ENCODE measurements at regions not wholly inside any gene's neighbourhood (a gene's known extent, or its start where the extent isn't known, plus 50 kb on each side); places are given as distances from the start of the nearest gene placed in this dataset.

DNA sequence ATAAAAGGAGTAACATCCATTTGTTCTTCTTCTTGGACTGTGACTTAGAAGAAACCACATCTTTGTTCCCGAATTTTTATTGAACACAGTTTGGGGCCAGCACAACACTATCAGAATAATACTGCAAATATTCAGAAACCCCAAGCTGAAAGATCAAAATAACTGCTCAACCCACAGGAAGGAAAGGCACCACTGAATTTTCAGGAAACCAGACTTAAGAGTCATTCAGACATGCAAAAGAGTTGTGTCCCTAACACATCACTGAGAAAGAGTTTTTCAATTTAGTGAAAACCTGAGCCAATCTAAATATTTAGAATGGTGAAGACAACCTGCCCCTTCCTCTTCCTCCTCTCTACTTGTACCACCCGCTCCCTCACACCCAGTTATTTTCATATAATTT lies 295.0 kb upstream of the RORA start:
- DNase-seq, result no peak
- peaks cover 0 to 14% (median 0%) of the 10 kb centered on the region in 5 donors for H3K4me1 ChIP-seq (ENCODE audit: control insufficient read depth in 5 of 5, insufficient read depth in 5 of 5, low read length in 5 of 5)
- H3K27ac ChIP-seq (ENCODE audit: low read depth in 1 of 2, low read length in 1 of 2), result no peak overlapping the region
- H3K9me3 ChIP-seq (ENCODE audit: control insufficient read depth in 4 of 4, insufficient read depth in 3 of 4, low read length in 3 of 4), result no peaks in the 10 kb centered on the region
- H3K4me3 ChIP-seq, result no peak overlapping the region
- TF ChIP-seq, protein P1, sequence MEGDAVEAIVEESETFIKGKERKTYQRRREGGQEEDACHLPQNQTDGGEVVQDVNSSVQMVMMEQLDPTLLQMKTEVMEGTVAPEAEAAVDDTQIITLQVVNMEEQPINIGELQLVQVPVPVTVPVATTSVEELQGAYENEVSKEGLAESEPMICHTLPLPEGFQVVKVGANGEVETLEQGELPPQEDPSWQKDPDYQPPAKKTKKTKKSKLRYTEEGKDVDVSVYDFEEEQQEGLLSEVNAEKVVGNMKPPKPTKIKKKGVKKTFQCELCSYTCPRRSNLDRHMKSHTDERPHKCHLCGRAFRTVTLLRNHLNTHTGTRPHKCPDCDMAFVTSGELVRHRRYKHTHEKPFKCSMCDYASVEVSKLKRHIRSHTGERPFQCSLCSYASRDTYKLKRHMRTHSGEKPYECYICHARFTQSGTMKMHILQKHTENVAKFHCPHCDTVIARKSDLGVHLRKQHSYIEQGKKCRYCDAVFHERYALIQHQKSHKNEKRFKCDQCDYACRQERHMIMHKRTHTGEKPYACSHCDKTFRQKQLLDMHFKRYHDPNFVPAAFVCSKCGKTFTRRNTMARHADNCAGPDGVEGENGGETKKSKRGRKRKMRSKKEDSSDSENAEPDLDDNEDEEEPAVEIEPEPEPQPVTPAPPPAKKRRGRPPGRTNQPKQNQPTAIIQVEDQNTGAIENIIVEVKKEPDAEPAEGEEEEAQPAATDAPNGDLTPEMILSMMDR (IDR thresholded peaks at IDR 0.05; ENCODE audit: control extremely low read depth, extremely low read depth), result no peak
- H3K27me3 ChIP-seq (ENCODE audit: control insufficient read depth in 3 of 3, insufficient read depth in 3 of 3, low read length in 2 of 3), result no peaks in the 10 kb centered on the region
- H3K36me3 ChIP-seq (ENCODE audit: control insufficient read depth in 4 of 4, insufficient read depth in 4 of 4, low read length in 4 of 4), result no peaks in the 10 kb centered on the region
- 40 to 46% methylated on average over 2 of the region's 2 CpGs for WGBS, 2 donors
- ATAC-seq (ENCODE audit: insufficient read depth, low FRiP score), result no peak
- no peak overlapping the region for H3K9ac ChIP-seq (ENCODE audit: insufficient read depth in 1 of 2, low read length in 2 of 2)

DNA sequence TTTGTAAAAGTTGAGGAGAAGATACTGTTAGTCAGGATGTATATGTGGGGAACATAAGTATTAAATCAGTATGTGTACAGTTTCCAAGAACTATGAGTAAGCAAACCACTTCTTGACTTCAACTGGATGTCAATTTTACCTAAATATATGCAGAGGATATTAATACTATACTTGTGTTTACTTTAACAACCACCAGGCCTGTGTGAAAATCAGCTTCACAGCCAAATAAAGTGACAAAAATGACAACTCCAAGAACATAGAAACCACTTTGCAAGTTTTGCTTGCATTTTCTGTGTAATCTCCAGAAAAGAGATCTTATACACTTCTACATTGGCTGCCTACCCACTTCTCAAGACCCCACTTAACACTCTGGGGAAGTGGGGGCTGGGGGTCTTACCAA lies 293.3 kb upstream of the RORA start:
- Histone ChIP-seq H3K27me3 (ENCODE audit: control insufficient read depth in 3 of 3, insufficient read depth in 3 of 3, low read length in 2 of 3) (no peaks in the 10 kb centered on the region), H3K4me1 (ENCODE audit: control insufficient read depth in 5 of 5, insufficient read depth in 5 of 5, low read length in 5 of 5) (peaks cover 0 to 1% (median 0%) of the 10 kb centered on the region in 5 donors), H3K27ac (ENCODE audit: low read depth in 1 of 2, low read length in 1 of 2) (no peak overlapping the region), H3K4me3 (no peak overlapping the region), H3K9ac (ENCODE audit: insufficient read depth in 1 of 2, low read length in 2 of 2) (no peak overlapping the region), H3K9me3 (ENCODE audit: control insufficient read depth in 4 of 4, insufficient read depth in 3 of 4, low read length in 3 of 4) (no peaks in the 10 kb centered on the region), H3K36me3 (ENCODE audit: control insufficient read depth in 4 of 4, insufficient read depth in 4 of 4, low read length in 4 of 4) (no peaks in the 10 kb centered on the region)
- TF ChIP-seq, protein P1 (IDR thresholded peaks at IDR 0.05; ENCODE audit: control extremely low read depth, extremely low read depth), result no peak
- no peak for DNase-seq
- no peak for ATAC-seq (ENCODE audit: insufficient read depth, low FRiP score)

DNA sequence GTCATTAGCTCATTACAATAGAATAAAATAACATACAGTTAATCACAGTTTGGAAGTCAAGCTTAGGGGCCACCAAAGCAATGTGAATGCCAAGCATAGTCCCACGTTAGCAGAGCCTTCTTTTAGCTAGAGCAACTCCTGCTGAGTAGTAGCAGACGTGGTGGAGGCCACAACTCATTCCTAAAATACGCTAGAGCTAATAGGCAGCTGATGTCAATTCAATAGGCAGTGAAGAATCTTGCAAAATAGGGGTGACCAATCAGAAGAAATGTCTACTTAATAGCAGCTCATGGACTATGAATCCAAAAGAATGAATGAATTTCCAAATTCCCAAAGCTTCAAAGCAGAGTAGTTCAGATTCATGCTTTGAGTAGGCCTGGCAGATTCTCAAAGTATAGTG lies 292.9 kb upstream of the RORA start:
- H3K27me3 ChIP-seq (ENCODE audit: control insufficient read depth in 3 of 3, insufficient read depth in 3 of 3, low read length in 2 of 3), result no peaks in the 10 kb centered on the region
- no peak for ATAC-seq (ENCODE audit: insufficient read depth, low FRiP score)
- H3K36me3 ChIP-seq (ENCODE audit: control insufficient read depth in 4 of 4, insufficient read depth in 4 of 4, low read length in 4 of 4), result no peaks in the 10 kb centered on the region
- no peak for DNase-seq
- no peak overlapping the region for H3K9ac ChIP-seq (ENCODE audit: insufficient read depth in 1 of 2, low read length in 2 of 2)
- no peak overlapping the region for H3K27ac ChIP-seq (ENCODE audit: low read depth in 1 of 2, low read length in 1 of 2)
- H3K9me3 ChIP-seq (ENCODE audit: control insufficient read depth in 4 of 4, insufficient read depth in 3 of 4, low read length in 3 of 4), result no peaks in the 10 kb centered on the region
- TF ChIP-seq, protein P1 (IDR thresholded peaks at IDR 0.05; ENCODE audit: control extremely low read depth, extremely low read depth), result no peak
- WGBS, 2 donors, result 69 to 78% methylated on average over 3 of the region's 3 CpGs
- H3K4me1 ChIP-seq (ENCODE audit: control insufficient read depth in 5 of 5, insufficient read depth in 5 of 5, low read length in 5 of 5), result no peaks in the 10 kb centered on the region
- H3K4me3 ChIP-seq, result no peak overlapping the region

DNA sequence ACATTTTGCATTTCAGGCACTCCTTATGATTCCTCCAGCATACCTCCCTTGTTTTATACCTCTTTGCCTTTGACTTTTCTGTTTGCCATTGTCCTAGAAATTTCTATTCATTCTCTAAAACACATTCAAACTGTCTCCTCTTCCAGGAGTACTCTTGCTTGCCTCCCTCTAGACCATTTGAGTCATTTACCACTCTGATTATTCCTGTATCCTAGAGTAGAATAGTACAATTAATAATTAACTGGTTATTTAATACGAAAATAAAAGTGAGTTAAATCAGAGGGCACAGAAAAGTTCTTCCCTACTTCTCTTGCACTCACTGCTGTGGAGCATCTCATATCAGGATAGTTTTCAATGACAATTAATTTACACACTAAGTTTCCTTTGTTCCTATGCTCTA lies 290.2 kb upstream of the RORA start:
- no peaks in the 10 kb centered on the region for H3K4me1 ChIP-seq (ENCODE audit: control insufficient read depth in 5 of 5, insufficient read depth in 5 of 5, low read length in 5 of 5)
- peaks cover 0 to 3% (median 0%) of the 10 kb centered on the region in 3 donors for H3K27me3 ChIP-seq (ENCODE audit: control insufficient read depth in 3 of 3, insufficient read depth in 3 of 3, low read length in 2 of 3)
- DNase-seq (no peak), ATAC-seq (ENCODE audit: insufficient read depth, low FRiP score) (no peak)
- no peaks in the 10 kb centered on the region for H3K36me3 ChIP-seq (ENCODE audit: control insufficient read depth in 4 of 4, insufficient read depth in 4 of 4, low read length in 4 of 4)
- no peak overlapping the region for H3K9ac ChIP-seq (ENCODE audit: insufficient read depth in 1 of 2, low read length in 2 of 2)
- no peaks in the 10 kb centered on the region for H3K9me3 ChIP-seq (ENCODE audit: control insufficient read depth in 4 of 4, insufficient read depth in 3 of 4, low read length in 3 of 4)
- TF ChIP-seq, protein P1 (IDR thresholded peaks at IDR 0.05; ENCODE audit: control extremely low read depth, extremely low read depth), result no peak
- WGBS, 2 donors, result 76 to 79% methylated on average over 1 of the region's 1 CpG
- no peak overlapping the region for H3K27ac ChIP-seq (ENCODE audit: low read depth in 1 of 2, low read length in 1 of 2)
- no peak overlapping the region for H3K4me3 ChIP-seq

All from lung (tissue), 11 donors.